Glutamatergic neuron (in vitro differentiated cells): ENCODE measurements at regions not wholly inside any gene's neighbourhood (a gene's known extent, or its start where the extent isn't known, plus 50 kb on each side); places are given as distances from the start of the nearest gene placed in this dataset.

Experiments used
- DNase-seq: peaks from one replicate; pipeline ENCODE4 v3.0.0; 2022
- H3K27ac Mint-ChIP-seq: one replicate; pipeline ENCODE4 v1.8.0; 2020; ENCODE audit warnings: mild to moderate bottlenecking, mixed read lengths, inconsistent platforms; ENCODE audit not compliant: unreplicated experiment
- H3K27me3 Mint-ChIP-seq: one replicate; pipeline ENCODE4 v1.8.0; 2020; ENCODE audit warnings: mild to moderate bottlenecking, moderate library complexity, mixed read lengths, inconsistent platforms; ENCODE audit not compliant: unreplicated experiment
- H3K36me3 Mint-ChIP-seq: one replicate; pipeline ENCODE4 v1.8.0; 2020; ENCODE audit warnings: mild to moderate bottlenecking, mixed read lengths, inconsistent platforms; ENCODE audit not compliant: unreplicated experiment
- H3K4me1 Mint-ChIP-seq: one replicate; pipeline ENCODE4 v1.8.0; 2020; ENCODE audit warnings: mild to moderate bottlenecking, low read depth, mixed read lengths, inconsistent platforms; ENCODE audit not compliant: unreplicated experiment
- H3K4me3 Mint-ChIP-seq: one replicate; pipeline ENCODE4 v1.8.0; 2020; ENCODE audit warnings: mild to moderate bottlenecking, mixed read lengths, inconsistent platforms; ENCODE audit not compliant: unreplicated experiment
- H3K9me3 Mint-ChIP-seq: one replicate; pipeline ENCODE4 v1.8.0; 2020; ENCODE audit warnings: mild to moderate bottlenecking, moderate library complexity, mixed read lengths, inconsistent platforms; ENCODE audit not compliant: unreplicated experiment
- TF ChIP-seq, protein P1 (sequence below): fragments of 200-600 bp; sonication (generic); IDR thresholded peaks from one replicate; pipeline ENCODE4 v1.5.0; 2021; ENCODE audit not compliant: partially characterized antibody, unreplicated experiment

DNA sequence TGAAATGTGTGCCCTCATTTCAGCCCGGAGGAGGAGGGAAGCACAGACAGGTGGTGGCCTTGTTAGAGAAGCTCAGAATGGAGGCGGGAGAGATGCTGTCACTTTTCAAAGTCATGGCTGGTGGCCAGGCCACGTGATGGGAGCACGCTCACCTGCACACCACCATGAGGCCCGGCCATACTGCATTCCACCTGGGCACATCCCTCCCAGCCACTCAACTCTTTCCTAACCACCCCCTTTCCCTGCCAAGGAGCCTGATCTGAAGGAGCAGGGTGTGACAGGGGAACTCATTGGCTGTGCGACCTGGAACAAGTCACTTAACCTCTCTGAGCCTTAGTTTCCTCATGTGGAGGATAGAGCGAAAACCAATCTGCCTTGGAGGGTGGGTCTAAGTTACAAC lies 364.5 kb downstream of the CTTN start:
- Mint-ChIP-seq H3K27me3 (peaks cover 4% of the 10 kb centered on the region), H3K36me3 (peaks cover 10% of the 10 kb centered on the region), H3K4me3 (no peak overlapping the region), H3K27ac (no peak overlapping the region), H3K9me3 (peaks cover 14% of the 10 kb centered on the region), H3K4me1 (peaks cover 4% of the 10 kb centered on the region)
- TF ChIP-seq, protein P1, sequence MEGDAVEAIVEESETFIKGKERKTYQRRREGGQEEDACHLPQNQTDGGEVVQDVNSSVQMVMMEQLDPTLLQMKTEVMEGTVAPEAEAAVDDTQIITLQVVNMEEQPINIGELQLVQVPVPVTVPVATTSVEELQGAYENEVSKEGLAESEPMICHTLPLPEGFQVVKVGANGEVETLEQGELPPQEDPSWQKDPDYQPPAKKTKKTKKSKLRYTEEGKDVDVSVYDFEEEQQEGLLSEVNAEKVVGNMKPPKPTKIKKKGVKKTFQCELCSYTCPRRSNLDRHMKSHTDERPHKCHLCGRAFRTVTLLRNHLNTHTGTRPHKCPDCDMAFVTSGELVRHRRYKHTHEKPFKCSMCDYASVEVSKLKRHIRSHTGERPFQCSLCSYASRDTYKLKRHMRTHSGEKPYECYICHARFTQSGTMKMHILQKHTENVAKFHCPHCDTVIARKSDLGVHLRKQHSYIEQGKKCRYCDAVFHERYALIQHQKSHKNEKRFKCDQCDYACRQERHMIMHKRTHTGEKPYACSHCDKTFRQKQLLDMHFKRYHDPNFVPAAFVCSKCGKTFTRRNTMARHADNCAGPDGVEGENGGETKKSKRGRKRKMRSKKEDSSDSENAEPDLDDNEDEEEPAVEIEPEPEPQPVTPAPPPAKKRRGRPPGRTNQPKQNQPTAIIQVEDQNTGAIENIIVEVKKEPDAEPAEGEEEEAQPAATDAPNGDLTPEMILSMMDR: no peak
- DNase-seq: no peak

DNA sequence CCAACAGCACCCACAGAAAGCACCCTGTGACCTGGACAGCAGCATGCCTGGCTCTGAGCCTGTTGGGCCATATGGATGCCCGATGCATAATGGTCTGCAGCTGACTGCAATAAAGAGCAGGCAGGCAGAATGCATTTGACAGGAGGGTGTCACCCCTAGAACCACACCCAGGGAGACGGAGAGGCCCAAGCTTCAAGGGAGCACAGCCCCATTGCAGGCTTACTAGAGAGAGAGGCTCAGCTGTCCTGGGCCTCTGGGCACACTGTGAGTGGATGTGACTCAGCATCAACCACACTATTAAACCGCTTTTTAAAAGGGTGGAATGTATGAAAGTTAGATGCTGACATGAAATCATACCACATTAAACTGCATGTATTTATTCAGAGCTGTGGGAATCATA lies 365.3 kb downstream of the CTTN start:
- no peak for DNase-seq
- H3K36me3 Mint-ChIP-seq: peaks cover 10% of the 10 kb centered on the region
- H3K27ac Mint-ChIP-seq: no peak overlapping the region
- H3K27me3 Mint-ChIP-seq: peaks cover 4% of the 10 kb centered on the region
- no peak overlapping the region for H3K4me3 Mint-ChIP-seq
- peaks cover 14% of the 10 kb centered on the region for H3K9me3 Mint-ChIP-seq
- TF ChIP-seq, protein P1: no peak
- no peaks in the 10 kb centered on the region for H3K4me1 Mint-ChIP-seq

DNA sequence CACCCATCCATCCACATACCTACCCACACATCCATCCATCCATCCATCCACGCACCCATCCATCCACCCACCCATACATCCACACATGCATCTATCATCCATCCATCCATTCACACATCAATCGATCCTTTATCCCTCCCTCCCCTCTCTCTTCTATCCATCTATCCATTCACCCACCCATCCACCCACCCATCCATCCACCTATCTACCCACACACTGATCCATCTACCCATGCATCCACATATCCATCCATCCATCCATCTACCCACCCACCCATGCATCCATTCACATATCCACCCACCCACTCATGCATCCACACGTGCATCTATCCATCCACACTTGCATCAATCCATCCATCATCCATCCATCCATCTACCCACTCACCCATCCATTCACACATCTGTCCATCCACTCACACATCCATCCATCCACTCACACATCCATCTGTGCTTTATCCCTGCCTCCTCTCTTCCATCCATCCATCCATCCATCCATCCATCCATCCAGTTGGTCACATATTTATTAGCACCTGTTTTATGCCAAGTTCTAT lies 366.1 kb downstream of the CTTN start:
- Mint-ChIP-seq H3K4me3 (no peak overlapping the region), H3K27ac (no peak overlapping the region), H3K4me1 (no peaks in the 10 kb centered on the region), H3K9me3 (peaks cover 14% of the 10 kb centered on the region), H3K27me3 (peaks cover 4% of the 10 kb centered on the region), H3K36me3 (peaks cover 10% of the 10 kb centered on the region)
- DNase-seq: no peak
- TF ChIP-seq, protein P1: no peak

DNA sequence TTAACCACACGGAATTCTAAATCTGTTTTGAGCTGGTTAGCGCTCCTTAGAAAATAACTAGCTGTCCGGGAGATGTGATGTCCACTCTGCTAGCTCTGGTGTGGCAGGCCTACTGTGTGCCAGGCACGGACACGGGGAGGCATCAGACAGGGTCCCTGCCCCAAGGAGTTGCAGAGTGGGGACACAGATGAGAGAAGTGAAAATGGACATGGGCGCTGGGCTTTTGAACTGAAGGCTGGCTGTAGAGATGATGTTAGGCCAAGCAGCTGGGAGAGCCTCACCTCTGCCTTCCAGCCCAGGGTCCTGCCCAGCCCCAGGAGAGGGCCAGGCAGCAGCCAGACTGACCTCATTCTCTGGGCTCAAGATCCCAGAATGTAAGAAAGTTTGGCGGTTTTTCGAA lies 368.6 kb downstream of the CTTN start:
- no peak for DNase-seq
- no peak overlapping the region for H3K27ac Mint-ChIP-seq
- H3K27me3 Mint-ChIP-seq: peaks cover 7% of the 10 kb centered on the region
- H3K4me3 Mint-ChIP-seq: no peak overlapping the region
- H3K9me3 Mint-ChIP-seq: peaks cover 13% of the 10 kb centered on the region
- H3K4me1 Mint-ChIP-seq: no peaks in the 10 kb centered on the region
- TF ChIP-seq, protein P1: no peak
- peaks cover 10% of the 10 kb centered on the region for H3K36me3 Mint-ChIP-seq

DNA sequence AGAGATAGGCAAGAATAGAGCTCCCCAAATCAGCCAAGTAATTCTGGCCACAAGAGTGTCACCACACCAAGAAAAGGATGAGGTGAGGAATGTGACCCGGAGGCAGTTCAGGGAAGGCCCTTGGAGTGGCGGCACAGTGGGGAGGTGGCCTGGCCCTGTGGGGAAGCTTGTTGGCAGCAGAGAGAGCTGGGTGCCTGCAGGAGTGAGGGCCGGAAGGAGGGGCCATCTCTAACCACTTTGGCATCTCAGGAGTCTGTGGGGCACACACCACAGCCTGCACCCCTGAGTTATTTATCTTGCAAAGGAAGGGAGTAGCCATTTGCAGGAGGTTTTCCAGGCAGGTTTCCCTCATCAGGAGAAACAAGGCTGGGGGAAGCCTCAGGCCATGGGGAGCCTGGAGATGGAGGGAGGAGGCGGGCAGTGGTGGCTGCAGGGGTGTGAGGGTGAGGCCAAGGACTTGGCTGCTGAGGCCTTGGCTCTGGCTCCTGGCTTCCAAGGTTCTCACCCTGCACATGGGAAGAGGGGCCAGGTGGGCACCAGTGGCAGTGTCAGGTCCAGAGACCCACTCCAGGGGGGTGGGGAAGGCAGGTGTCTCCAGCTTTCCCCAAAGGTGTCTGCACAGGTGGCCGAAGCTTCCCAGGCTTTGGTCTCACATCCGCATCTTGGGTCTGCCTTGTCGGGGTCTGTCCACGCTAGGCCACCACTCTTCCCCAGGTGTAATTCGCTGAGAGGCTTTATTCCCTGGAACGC lies 370.2 kb downstream of the CTTN start:
- Mint-ChIP-seq H3K27me3 (peaks cover 7% of the 10 kb centered on the region), H3K9me3 (peaks cover 11% of the 10 kb centered on the region), H3K36me3 (peaks cover 10% of the 10 kb centered on the region), H3K27ac (no peak overlapping the region), H3K4me3 (no peak overlapping the region), H3K4me1 (no peaks in the 10 kb centered on the region)
- TF ChIP-seq, protein P1: no peak
- DNase-seq: no peak
